Rectal smooth muscle tissue (tissue), 1 donor: ENCODE measurements at regions not wholly inside any gene's neighbourhood (a gene's known extent, or its start where the extent isn't known, plus 50 kb on each side); places are given as distances from the start of the nearest gene placed in this dataset.

Experiments used
- H3K27ac ChIP-seq: one replicate; pipeline ENCODE4 v1.7.0; 2013; ENCODE audit warnings: low read depth, low read length, inconsistent platforms
- H3K27me3 ChIP-seq: one replicate; pipeline ENCODE4 v1.7.0; 2013; ENCODE audit warnings: low read length; ENCODE audit not compliant: control insufficient read depth, insufficient read depth
- H3K36me3 ChIP-seq: one replicate; pipeline ENCODE4 v1.7.0; 2013; ENCODE audit warnings: low read length; ENCODE audit not compliant: control insufficient read depth, insufficient read depth
- H3K4me1 ChIP-seq: one replicate; pipeline ENCODE4 v1.7.0; 2013; ENCODE audit warnings: low read length; ENCODE audit not compliant: control insufficient read depth, insufficient read depth
- H3K4me3 ChIP-seq: one replicate; pipeline ENCODE4 v1.7.0; 2013; ENCODE audit warnings: low read length
- H3K9ac ChIP-seq: one replicate; pipeline ENCODE4 v1.7.0; 2013; ENCODE audit warnings: low read length

DNA sequence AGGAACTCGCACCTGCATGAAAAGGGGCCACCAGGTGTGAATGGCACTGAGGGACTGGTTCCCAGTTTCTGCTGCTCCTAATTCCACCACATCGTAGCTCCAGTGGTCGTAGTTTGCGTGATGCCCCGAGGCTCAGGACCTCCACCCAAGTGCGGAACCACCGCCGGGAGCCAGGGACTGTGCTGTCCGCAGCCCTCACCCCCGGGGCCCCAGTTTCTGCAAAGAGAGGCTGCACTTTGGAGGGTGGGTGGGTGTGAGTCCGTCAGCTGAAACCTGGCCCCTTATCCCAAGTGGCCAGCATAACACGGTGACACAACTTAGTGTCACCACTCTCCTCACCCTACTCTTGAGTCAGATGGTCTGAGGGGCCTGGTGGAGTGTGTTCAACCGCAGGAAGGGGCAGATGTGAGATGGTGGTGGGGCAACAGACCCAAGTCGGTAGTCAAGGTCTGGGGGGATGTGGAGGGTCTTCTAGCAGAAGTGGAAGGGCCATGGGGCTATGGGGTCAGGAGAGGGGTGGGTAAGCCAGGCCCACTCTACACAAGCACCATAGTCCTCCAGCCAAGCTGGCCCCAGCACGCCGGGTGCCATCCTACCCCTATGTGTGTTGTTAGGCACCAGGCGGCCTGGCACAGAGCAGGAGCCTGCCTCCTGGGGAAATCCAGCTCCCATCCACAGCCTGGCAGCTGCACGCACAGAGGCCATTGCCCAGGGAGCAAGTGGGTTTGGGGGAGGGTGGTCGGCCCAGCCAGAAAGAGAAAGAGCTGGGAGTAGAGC, 1301.6 kb downstream of the UQCRFS1 start:
- Histone ChIP-seq H3K27me3 (no peaks in the 10 kb centered on the region), H3K4me1 (no peaks in the 10 kb centered on the region)

GRCh38 chr19:27909861-27910260, 1303.1 kb downstream of the UQCRFS1 start:
- Histone ChIP-seq H3K9ac (no peak overlapping the region), H3K4me3 (no peak overlapping the region), H3K36me3 (no peaks in the 10 kb centered on the region), H3K27me3 (no peaks in the 10 kb centered on the region), H3K27ac (no peak overlapping the region), H3K4me1 (no peaks in the 10 kb centered on the region)

More for the DNA sequence above, 1301.6 kb downstream of the UQCRFS1 start:
- Histone ChIP-seq H3K4me3 (no peak overlapping the region), H3K27ac (no peak overlapping the region), H3K36me3 (no peaks in the 10 kb centered on the region), H3K9ac (no peak overlapping the region)

- Histone ChIP-seq H3K4me1 (no peaks in the 10 kb centered on the region), H3K36me3 (no peaks in the 10 kb centered on the region), H3K27me3 (no peaks in the 10 kb centered on the region), H3K27ac (no peak overlapping the region), H3K4me3 (no peak overlapping the region), H3K9ac (no peak overlapping the region)
Measured at GRCh38 chr19:27909185-27909840, 1303.6 kb downstream of the UQCRFS1 start.

- H3K27ac ChIP-seq = no peak overlapping the region
- no peaks in the 10 kb centered on the region for H3K4me1 ChIP-seq
- H3K27me3 ChIP-seq = no peaks in the 10 kb centered on the region
- H3K9ac ChIP-seq = no peak overlapping the region
- no peak overlapping the region for H3K4me3 ChIP-seq
- H3K36me3 ChIP-seq = no peaks in the 10 kb centered on the region
Measured at GRCh38 chr19:27906081-27906480, 1306.9 kb downstream of the UQCRFS1 start.

- H3K36me3 ChIP-seq = no peaks in the 10 kb centered on the region
- H3K27ac ChIP-seq = no peak overlapping the region
- no peak overlapping the region for H3K9ac ChIP-seq
- no peaks in the 10 kb centered on the region for H3K27me3 ChIP-seq
- H3K4me3 ChIP-seq = no peak overlapping the region
- H3K4me1 ChIP-seq = no peaks in the 10 kb centered on the region
Measured at GRCh38 chr19:27905074-27905473, 1307.9 kb downstream of the UQCRFS1 start.

DNA sequence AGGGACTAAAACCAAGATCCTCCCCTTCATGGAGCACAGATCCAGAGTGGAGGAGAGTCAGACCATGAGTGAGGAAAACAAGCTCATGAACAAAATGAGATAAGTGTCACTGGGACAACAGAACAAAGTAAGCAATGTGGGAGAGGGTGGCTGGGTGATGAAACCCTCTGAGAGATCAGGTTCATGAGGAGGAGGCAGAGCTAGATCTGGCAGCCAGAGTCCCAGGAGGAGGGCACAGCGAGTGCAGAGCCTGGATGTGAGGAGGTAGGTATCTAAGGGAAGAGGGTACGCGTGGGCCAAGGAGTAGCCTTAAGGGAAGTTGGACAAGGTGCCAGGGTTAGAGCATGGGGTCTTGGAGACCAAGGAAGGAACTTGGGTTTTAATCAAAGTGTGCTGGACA, 1311.9 kb downstream of the UQCRFS1 start:
- no peaks in the 10 kb centered on the region for H3K27me3 ChIP-seq
- H3K9ac ChIP-seq = no peak overlapping the region
- no peak overlapping the region for H3K27ac ChIP-seq
- no peaks in the 10 kb centered on the region for H3K4me1 ChIP-seq
- H3K4me3 ChIP-seq = no peak overlapping the region
- no peaks in the 10 kb centered on the region for H3K36me3 ChIP-seq

- Histone ChIP-seq H3K36me3 (no peaks in the 10 kb centered on the region), H3K9ac (no peak overlapping the region), H3K27ac (no peak overlapping the region), H3K4me1 (no peaks in the 10 kb centered on the region), H3K4me3 (no peak overlapping the region), H3K27me3 (no peaks in the 10 kb centered on the region)
Measured at GRCh38 chr19:27896091-27896490, 1316.9 kb downstream of the UQCRFS1 start.

DNA sequence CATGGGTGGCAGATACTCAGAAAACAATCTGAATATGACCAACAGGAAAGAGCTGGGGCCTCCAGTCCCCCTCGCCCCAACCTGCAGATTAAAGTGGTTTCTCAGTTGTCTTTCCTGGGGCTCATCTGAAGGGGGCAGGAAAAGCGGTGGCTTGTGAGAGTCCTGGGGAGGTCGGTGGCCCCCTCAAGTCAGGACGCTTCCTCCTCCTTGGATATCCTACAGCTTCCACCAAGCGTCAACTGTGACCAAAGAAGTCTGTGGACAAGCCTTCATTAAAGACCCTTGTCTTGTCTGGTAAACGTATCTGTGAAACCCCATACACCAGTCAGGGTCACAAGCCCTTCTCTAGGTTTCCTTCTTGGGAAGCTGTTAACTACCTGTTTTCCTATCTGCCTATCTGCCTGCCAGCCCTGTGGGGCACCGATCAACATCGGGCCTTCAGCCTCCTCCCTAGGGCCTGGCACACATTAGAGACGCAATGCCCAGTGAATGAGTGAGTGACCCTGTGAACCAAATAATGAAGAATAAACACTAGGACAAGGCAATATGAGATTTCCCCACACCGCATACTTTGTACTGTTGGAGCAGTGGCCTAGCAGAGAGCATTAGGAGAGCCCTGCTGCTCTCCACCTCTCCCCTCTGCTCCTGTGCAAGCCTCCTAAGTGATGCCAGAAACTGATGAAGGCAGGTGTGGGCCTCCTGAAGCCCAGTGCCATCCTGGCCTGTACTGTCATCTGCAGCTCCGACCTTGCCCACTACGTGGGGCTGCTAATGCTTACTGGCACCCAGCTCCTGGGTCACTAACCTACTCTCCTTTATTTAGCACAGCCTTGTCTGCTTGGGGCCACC, 1317.8 kb downstream of the UQCRFS1 start:
- no peaks in the 10 kb centered on the region for H3K4me1 ChIP-seq
- H3K36me3 ChIP-seq = no peaks in the 10 kb centered on the region
- no peaks in the 10 kb centered on the region for H3K27me3 ChIP-seq
- H3K27ac ChIP-seq = no peak overlapping the region
- H3K9ac ChIP-seq = no peak overlapping the region
- no peak overlapping the region for H3K4me3 ChIP-seq

DNA sequence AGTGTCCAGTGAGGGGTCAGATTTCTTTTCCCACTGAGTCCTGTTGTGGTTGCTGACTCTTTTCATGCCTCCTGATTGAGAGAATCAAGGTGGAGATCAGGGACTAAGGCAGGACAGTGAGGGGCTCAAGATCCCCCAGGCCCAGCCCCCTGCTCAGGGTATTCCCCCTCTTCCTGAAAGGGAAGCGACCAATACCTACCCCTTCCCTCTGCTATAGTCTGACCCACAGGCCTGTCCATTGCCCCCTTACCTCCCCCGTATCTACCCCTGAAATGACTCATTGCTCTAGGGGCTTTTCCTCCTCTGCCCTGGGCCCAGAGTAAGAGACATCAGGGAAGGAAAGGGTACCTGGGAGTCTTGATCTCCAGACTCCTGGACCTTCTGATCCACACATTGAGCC, 1320.5 kb downstream of the UQCRFS1 start:
- H3K4me3 ChIP-seq = no peak overlapping the region
- H3K27me3 ChIP-seq = no peaks in the 10 kb centered on the region
- no peaks in the 10 kb centered on the region for H3K4me1 ChIP-seq
- no peaks in the 10 kb centered on the region for H3K36me3 ChIP-seq
- no peak overlapping the region for H3K9ac ChIP-seq
- no peak overlapping the region for H3K27ac ChIP-seq

DNA sequence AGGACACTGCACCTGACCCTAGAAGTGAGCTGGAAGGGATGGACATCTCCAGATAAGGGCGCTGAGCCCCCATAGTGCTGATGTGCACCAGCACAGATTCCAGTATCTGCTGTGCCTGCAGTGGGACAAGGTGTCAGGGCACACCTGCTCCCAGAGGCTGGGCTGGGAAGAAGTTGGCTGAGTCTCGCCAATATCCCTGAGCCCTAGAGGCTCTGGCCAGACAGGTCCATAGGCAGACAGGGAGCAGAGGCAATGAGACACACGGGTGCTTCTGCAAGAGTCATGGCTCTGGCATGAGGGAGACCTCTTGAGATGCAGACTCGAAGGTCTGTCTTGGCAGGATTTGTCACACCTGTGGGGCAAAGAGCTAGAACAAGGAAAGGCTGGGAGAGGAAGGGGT, 1321.5 kb downstream of the UQCRFS1 start:
- H3K27ac ChIP-seq = no peak overlapping the region
- H3K4me3 ChIP-seq = no peak overlapping the region
- H3K36me3 ChIP-seq = no peaks in the 10 kb centered on the region
- no peaks in the 10 kb centered on the region for H3K4me1 ChIP-seq
- H3K9ac ChIP-seq = no peak overlapping the region
- H3K27me3 ChIP-seq = no peaks in the 10 kb centered on the region

DNA sequence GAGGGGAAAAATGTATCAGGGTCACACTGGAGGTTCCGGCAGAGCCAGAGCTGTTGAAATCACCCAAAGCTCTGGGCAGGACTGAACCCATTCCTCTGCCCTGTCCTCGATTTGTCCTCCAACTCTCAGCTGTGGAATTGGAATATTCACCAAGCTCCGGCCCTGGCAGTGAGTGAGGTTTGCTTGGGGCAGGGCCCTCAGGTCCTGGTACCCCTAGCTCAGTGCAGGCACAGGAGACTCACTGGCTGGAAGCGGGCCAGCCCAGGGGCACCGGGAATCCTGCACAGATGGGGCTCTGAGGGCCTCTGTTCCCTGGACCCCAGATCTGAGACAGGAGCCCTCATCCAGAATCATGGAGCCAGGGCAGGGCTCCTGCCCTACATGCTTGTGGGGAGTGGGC, 1322.3 kb downstream of the UQCRFS1 start:
- no peaks in the 10 kb centered on the region for H3K36me3 ChIP-seq
- H3K27me3 ChIP-seq = no peaks in the 10 kb centered on the region
- no peak overlapping the region for H3K9ac ChIP-seq
- H3K4me3 ChIP-seq = no peak overlapping the region
- H3K27ac ChIP-seq = no peak overlapping the region
- H3K4me1 ChIP-seq = no peaks in the 10 kb centered on the region

- H3K4me1 ChIP-seq = no peaks in the 10 kb centered on the region
- no peaks in the 10 kb centered on the region for H3K36me3 ChIP-seq
- no peak overlapping the region for H3K4me3 ChIP-seq
- no peak overlapping the region for H3K9ac ChIP-seq
- H3K27me3 ChIP-seq = no peaks in the 10 kb centered on the region
- H3K27ac ChIP-seq = no peak overlapping the region
Measured at GRCh38 chr19:27890206-27890605, 1322.7 kb downstream of the UQCRFS1 start.
